Neural progenitor cell (in vitro differentiated cells): ENCODE measurements at regions not wholly inside any gene's neighbourhood (a gene's known extent, or its start where the extent isn't known, plus 50 kb on each side); places are given as distances from the start of the nearest gene placed in this dataset.

Source experiments
- EZH2phosphoT487 ChIP-seq: fragments of 200-600 bp; sonication (generic); IDR thresholded peaks from 2 replicates; pipeline ENCODE4 v1.6.1; 2017; ENCODE audit warnings: antibody characterized with exemption
- TF ChIP-seq, protein P1 (sequence below): fragments of 200-600 bp; sonication (generic); IDR thresholded peaks from 2 replicates; pipeline ENCODE4 v1.5.1; 2017; ENCODE audit warnings: antibody characterized with exemption, mild to moderate bottlenecking

DNA sequence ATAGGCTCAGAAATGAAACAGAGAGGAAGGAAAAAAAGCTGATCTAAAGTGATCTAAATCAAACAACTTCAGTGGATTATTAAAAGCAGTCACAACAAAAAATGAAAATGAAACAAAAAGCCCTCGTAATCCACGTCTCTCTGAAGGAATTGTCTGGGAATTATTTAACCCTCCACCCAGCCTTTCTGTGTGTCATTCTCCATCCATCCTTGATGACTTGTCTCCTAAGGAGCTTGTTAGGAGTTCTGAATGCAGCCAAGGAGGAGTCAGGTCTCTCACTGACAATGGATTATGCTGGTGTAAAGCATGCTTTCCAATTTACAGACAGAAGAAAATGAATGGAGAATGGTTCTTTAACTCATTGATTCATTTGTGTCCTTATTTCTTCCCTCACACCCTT, 359.3 kb upstream of the RUNX1 start:
- TF ChIP-seq, protein P1, sequence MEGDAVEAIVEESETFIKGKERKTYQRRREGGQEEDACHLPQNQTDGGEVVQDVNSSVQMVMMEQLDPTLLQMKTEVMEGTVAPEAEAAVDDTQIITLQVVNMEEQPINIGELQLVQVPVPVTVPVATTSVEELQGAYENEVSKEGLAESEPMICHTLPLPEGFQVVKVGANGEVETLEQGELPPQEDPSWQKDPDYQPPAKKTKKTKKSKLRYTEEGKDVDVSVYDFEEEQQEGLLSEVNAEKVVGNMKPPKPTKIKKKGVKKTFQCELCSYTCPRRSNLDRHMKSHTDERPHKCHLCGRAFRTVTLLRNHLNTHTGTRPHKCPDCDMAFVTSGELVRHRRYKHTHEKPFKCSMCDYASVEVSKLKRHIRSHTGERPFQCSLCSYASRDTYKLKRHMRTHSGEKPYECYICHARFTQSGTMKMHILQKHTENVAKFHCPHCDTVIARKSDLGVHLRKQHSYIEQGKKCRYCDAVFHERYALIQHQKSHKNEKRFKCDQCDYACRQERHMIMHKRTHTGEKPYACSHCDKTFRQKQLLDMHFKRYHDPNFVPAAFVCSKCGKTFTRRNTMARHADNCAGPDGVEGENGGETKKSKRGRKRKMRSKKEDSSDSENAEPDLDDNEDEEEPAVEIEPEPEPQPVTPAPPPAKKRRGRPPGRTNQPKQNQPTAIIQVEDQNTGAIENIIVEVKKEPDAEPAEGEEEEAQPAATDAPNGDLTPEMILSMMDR = no peak
- TF ChIP-seq EZH2phosphoT487 = no peak
